Stimulated activated CD8-positive, alpha-beta memory T cell treated with anti-CD3 and anti-CD28 coated beads, Interleukin-7, amount 100 ng/mL, for 4 hours (primary cell): ENCODE measurements at regions not wholly inside any gene's neighbourhood (a gene's known extent, or its start where the extent isn't known, plus 50 kb on each side); places are given as distances from the start of the nearest gene placed in this dataset.
"Not testable (repeated sequence)": the region's sequence is repeated elsewhere in the genome, so short reads cannot be mapped to it uniquely, and the experiment has no call there.

Source experiments
- DNase-seq, 2 donors: peaks; one replicate each; pipeline ENCODE4 v3.0.0-alpha.2; 2020; ENCODE audit warnings: low read depth in 2 of 2

GRCh38 chr3:177475356-177475665, 278.0 kb upstream of the TBL1XR1 start:
- no peak for DNase-seq

- DNase-seq: no peak
Observed at GRCh38 chr3:177476495-177476894, 279.2 kb upstream of the TBL1XR1 start.

- no peak for DNase-seq
Observed at GRCh38 chr3:177476921-177477435, 279.7 kb upstream of the TBL1XR1 start.

- DNase-seq: no peak
Observed at GRCh38 chr3:177478170-177478867, 281.0 kb upstream of the TBL1XR1 start.

- no peak for DNase-seq
Observed at GRCh38 chr3:177479630-177480029, 282.3 kb upstream of the TBL1XR1 start.

- no peak for DNase-seq
Observed at GRCh38 chr3:177481329-177481728, 284.0 kb upstream of the TBL1XR1 start.

- DNase-seq: no peak
Observed at GRCh38 chr3:177482048-177482691, 284.9 kb upstream of the TBL1XR1 start.

- no peak for DNase-seq
Observed at GRCh38 chr3:177483182-177483967, 286.1 kb upstream of the TBL1XR1 start.

- DNase-seq: no peak
Observed at GRCh38 chr3:177484206-177484605, 286.9 kb upstream of the TBL1XR1 start.

GRCh38 chr3:177484926-177485325, 287.6 kb upstream of the TBL1XR1 start:
- no peak for DNase-seq

GRCh38 chr3:177487635-177488186, 290.4 kb upstream of the TBL1XR1 start:
- DNase-seq: no peak

- DNase-seq: no peak
Observed at GRCh38 chr3:177488740-177489139, 291.5 kb upstream of the TBL1XR1 start.

- DNase-seq: no peak
Observed at GRCh38 chr3:177490626-177491025, 293.3 kb upstream of the TBL1XR1 start.

- DNase-seq: no peak
Observed at GRCh38 chr3:177491296-177492032, 294.2 kb upstream of the TBL1XR1 start.

- DNase-seq: no peak
Observed at GRCh38 chr3:177493091-177493490, 295.8 kb upstream of the TBL1XR1 start.

GRCh38 chr3:177494216-177494615, 296.9 kb upstream of the TBL1XR1 start:
- no peak for DNase-seq

- no peak for DNase-seq
Observed at GRCh38 chr3:177495566-177495965, 298.3 kb upstream of the TBL1XR1 start.

GRCh38 chr3:177498037-177498857, 301.0 kb upstream of the TBL1XR1 start:
- no peak for DNase-seq

GRCh38 chr3:177499039-177499438, 301.8 kb upstream of the TBL1XR1 start:
- DNase-seq: not testable (repeated sequence)

GRCh38 chr3:177499779-177500423, 302.6 kb upstream of the TBL1XR1 start:
- no peak for DNase-seq
